GM21360 (cell line): ENCODE measurements at regions not wholly inside any gene's neighbourhood (a gene's known extent, or its start where the extent isn't known, plus 50 kb on each side); places are given as distances from the start of the nearest gene placed in this dataset.
"Not testable (repeated sequence)": the region's sequence is repeated elsewhere in the genome, so short reads cannot be mapped to it uniquely, and the experiment has no call there.

Experiments used
- ATAC-seq: cut with Tn5 transposase; IDR thresholded peaks from one replicate; pipeline ENCODE4 v1.9.1; 2021; ENCODE audit warnings: mild to moderate bottlenecking, moderate library complexity; ENCODE audit not compliant: unreplicated experiment

GRCh38 chr7:27032839-27033238, 63.0 kb downstream of the HOXA1 start:
- ATAC-seq: no peak

DNA sequence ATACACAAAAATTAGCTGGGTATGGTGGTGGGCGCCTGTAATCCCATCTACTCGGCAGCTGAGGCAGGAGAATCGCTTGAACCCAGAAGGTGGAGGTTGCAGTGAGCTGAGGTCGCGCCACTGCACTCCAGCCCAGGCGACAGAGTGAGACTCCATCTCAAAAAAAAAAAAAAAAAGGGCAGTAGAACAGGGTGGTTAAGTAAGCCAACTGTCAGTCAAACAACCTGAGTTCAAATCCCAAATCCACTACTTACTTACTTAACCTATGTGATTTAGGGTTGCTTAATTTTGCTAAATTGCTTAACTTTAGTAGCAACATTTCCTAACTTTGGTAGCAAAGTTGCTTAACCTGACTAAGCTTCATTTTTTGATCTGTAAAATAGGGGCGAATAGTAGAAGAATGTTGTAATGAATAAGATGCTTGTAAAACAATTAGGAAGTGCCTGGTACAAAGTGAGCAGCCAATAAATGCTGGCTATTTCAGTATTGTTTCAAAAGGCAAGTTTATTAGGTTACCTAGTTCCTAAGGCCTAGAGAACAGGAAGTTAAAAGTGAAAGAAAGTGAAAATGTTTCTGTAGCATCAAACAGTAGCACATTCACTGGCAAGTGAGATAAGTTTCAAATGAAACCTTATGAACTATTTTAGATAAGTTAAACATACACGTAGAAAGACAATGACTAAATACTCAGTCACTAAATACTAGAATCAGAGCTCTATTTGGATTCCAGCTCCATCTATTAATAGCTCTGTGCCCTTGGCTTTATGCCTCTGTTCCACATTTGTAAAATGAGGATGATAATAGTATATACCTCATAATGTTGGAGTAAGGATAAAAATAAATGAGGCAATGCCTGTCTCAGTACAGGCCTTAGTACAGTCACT, 64.3 kb downstream of the HOXA1 start:
- ATAC-seq: peak; percentile 82

DNA sequence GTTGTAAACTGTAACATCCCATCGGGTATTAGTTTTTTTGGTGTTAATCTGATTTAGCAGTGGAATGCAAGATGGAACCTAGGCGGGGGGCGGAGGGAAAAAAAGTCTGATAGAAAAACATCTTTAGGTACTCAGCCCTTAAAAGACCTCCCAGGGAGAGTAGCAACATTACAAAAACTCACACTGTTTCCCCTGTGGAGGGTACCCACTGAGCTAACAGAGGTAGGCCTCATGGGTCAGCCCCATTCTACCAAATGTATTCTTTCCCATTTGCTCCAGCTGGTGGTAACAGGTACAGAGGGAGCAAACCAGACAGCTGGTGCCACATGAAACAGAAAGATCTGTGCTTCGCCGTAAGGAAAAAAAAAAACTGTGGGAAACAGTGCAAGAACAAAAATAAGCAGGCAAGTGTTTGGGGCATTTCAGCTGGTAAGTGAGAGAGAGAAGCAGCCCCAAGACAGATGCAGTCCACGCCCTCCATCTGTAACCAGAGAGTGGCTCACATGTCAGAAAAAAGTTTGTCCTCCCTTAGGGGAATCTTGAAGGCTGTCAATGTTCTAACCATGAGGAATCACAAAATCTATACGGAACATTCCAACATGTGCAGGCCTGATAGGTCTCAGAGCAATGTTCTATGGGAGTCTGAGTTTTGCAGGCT, 65.3 kb downstream of the HOXA1 start:
- no peak for ATAC-seq

- no peak for ATAC-seq
Measured at GRCh38 chr7:27025270-27025669, 70.5 kb downstream of the HOXA1 start.

DNA sequence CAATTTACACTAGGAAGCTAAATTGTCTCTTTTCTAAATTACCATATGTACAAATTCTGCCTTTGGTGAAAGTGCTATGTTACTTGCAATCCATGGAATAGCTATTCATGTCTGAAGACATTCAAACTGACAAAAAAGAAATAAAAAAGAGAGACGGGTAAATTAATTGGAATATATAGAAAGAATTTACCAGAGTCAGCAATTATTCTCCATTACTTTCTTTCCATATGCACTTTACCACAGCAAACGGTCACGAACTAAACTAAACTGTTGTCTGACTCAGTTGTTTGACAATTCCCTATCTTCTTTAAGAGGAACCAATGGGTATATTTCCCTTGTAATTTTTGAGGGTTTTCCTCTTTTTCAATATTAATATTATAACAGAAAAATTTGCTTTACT, 85.7 kb downstream of the HOXA1 start:
- no peak for ATAC-seq

DNA sequence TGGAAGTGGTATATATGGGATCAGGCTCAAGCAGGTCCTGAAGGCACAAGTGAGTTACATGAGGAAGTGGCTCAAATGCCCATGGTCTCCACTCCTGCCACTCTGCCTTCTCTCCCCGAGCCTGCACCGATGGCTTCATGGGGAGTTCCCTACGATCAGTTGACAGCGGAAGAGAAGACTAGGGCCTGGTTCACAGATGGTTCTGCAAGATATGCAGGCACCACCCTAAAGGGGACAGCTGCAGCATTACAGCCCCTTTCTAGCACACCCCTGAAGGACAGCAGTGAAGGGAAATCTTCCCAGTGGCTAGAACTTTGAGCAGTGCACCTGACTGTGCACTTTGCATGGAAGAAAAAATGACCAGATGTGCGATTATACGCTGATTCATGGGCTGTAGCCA, 95.3 kb downstream of the HOXA1 start:
- ATAC-seq: no peak

DNA sequence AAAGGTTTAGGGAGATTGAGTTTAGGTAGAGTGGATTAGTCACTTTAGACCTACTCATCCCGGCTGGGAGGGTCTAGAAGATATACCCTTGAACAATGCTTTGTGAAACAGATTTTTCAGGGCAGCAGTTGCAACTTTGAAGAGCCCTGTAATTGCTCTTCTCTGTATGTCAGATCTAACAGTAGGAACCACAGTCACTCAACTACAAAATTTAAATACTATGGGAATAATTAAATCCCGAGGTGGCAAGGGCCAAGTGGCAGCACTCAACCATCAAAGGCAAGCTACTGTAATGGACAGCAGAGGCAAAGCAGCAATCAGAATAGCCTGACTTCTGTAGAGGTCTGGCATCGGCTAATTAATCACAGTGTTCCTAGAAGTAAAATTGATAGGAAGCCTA, 97.5 kb downstream of the HOXA1 start:
- not testable (repeated sequence) for ATAC-seq

DNA sequence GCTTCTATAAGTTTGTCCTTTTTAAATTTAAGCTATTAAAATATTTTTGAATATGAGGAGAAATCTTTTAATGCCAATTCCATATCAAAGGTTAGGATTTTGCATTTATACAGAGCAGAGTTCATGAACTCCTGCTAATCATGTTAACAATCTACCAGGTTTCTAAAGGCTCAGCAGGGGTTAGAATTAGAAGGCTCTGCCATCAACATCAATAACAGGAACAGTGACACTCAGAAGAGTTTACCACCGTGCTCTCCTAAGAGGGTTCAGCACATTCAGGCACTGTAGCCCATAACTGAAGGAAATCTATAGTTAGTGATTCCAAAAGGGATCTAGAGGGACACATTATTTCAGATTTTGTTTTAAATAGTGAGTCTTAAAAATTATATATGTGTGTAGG, 100.1 kb downstream of the HOXA1 start:
- ATAC-seq: no peak

- ATAC-seq: no peak
Measured at GRCh38 chr7:26993816-26994810, 101.7 kb downstream of the HOXA1 start.

DNA sequence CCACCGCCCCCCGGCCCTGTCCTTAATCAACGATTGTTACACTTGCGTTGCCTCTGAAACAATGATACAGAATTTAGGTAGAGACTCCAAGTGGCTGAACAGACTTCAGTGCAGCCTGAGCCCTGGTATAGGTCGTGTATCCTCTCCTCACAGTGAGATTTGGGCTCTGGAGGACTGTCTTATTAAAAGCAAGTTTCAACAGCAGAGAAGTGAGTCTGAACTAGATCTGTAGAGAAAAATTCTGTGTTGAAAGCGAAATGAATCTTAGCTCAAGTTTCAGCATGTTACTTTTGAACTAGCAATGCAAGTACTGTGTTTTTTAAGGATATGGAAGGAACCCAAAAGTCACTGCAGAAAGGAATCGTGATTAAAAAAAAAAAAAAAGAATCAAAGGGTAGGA, 103.1 kb downstream of the HOXA1 start:
- ATAC-seq: no peak

DNA sequence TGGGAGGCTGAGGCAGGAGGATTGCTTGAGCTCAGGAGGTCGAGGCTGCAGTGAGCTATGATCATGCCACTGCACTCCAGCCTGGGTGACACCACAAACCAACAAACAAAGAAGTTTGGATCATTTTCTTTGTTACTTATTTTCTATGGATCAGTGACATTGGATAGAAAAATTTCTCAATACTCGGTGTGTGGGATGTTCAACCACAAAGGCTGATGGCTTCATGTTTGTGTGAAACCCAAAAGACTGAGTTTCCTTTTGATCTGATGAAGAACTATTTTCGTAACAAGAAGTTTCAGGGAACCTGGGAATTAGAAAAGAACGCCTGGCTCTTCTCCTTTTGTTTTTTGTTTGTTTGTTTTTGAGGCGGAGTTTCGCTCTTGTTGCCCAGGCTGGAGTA, 104.0 kb downstream of the HOXA1 start:
- ATAC-seq: no peak

- ATAC-seq: no peak
Measured at GRCh38 chr7:26989897-26990670, 105.7 kb downstream of the HOXA1 start.

GRCh38 chr7:26988836-26989374, 106.9 kb downstream of the HOXA1 start:
- no peak for ATAC-seq

GRCh38 chr7:26987338-26987737, 108.5 kb downstream of the HOXA1 start:
- no peak for ATAC-seq

DNA sequence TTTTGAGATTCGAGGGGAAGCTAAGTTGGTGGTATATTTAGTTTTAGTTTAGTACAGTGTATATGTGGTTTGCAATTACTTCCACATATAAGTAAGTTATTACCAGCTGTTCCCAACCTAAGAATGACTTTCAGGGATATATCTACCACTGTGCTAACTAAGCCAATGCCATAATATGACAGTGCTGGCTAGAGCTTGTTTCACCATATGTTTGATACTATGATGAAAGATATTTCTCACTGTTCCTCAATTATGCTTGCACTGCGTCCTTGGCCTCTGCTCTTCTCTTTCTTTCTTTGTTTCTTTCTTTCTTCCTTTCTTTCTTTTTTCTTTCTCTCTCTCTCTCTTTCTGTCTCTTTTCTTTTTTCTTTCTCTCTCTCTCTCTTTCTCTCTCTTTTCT, 113.8 kb upstream of the SKAP2 start:
- ATAC-seq: no peak

DNA sequence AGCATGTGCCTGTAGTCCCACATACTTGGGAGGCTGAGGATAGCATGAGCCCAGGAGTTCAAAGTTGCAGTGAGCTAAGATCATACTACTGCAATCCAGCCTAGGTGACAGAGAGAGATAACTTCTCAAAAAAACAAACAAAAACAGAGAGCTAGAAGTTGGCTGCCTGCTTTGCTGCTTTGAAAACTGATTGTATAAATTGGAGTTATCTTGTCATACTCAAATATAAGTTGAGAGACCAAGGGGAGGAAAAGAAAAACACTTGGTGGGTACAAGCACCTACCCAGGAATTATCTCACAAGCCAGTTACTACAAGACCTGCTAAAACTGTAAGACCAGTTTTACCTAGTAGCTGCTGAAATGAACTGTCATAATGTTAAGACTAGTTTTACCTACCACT, 112.5 kb upstream of the SKAP2 start:
- ATAC-seq: no peak

GRCh38 chr7:26971924-26972323, 107.5 kb upstream of the SKAP2 start:
- not testable (repeated sequence) for ATAC-seq

DNA sequence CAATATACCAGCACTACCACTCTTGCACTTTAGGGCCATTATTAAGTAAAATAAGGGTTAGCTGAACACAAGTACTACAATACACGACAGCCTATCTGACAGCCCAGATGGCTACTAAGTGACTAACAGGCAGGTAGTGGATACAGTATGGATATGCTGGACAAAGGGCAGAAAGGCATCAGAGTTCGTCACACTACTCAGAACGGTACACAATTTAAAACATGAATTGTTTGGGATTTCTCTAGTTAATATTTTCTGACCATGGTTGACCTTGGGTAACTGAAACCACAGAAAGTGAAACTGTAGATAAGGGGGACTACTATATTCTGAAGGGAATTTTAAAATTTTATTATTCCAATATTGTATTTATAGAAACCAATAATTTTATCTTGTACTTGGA, 101.3 kb upstream of the SKAP2 start:
- ATAC-seq: no peak

GRCh38 chr7:26964156-26964808, 99.9 kb upstream of the SKAP2 start:
- no peak for ATAC-seq

DNA sequence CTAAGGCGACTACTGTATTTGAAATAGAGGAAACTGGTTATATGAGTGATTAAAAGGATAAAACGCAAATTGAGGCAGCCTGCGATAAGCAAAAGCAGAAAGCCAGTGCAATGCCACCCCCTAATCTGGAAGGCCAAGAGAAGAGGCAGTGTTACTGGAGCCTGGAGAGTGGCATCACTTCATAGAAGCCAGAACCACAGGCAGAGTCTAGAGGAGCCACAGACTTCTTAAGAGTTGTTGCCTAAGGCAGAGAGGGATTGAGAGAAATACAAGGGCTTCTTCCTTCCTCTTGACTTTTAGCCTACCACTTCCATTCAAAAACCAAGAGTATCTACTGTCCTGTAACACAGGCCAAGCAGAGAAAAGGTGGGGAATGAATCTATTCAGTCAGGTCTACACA, 94.9 kb upstream of the SKAP2 start:
- no peak for ATAC-seq
